HL-60 (cell line): ENCODE measurements at regions not wholly inside any gene's neighbourhood (a gene's known extent, or its start where the extent isn't known, plus 50 kb on each side); places are given as distances from the start of the nearest gene placed in this dataset.

Experiments used
- DNase-seq, 2 experiments: peaks; one replicate each; pipeline ENCODE4 v3.0.0-alpha.2; 2010 to 2020; ENCODE audit warnings: low read depth in 1 of 2, low spot score in 1 of 2
- H3K27ac ChIP-seq: fragments of 250-450 bp; sonication (Bioruptor Pico); replicated peaks from 2 replicates; pipeline ENCODE4 v1.5.1; 2020; ENCODE audit warnings: mild to moderate bottlenecking, moderate library complexity
- H3K27me3 ChIP-seq: fragments of 250-450 bp; sonication (Bioruptor Pico); 2 replicates; pipeline ENCODE4 v1.5.1; 2021; ENCODE audit warnings: mild to moderate bottlenecking, moderate library complexity; ENCODE audit not compliant: insufficient read depth, poor library complexity, severe bottlenecking
- H3K4me3 ChIP-seq: replicated peaks from 2 replicates; pipeline ENCODE4 v1.5.1; 2011; ENCODE audit warnings: mild to moderate bottlenecking, control low read depth, low read length; ENCODE audit not compliant: insufficient read depth
- CTCF ChIP-seq: IDR thresholded peaks from one replicate; pipeline ENCODE4 v1.5.1; 2011; ENCODE audit warnings: low read length, control low read depth, inconsistent platforms; ENCODE audit not compliant: insufficient read depth
- GABPA ChIP-seq: IDR thresholded peaks from 2 replicates; pipeline ENCODE4 v1.6.1; 2012; ENCODE audit warnings: low read depth
- POLR2AphosphoS5 ChIP-seq: IDR thresholded peaks from 2 replicates; pipeline ENCODE4 v1.6.1; 2012; ENCODE audit warnings: low read depth
- SPI1 ChIP-seq: IDR thresholded peaks from 2 replicates; pipeline ENCODE4 v1.6.1; 2012; ENCODE audit warnings: low read depth, mild to moderate bottlenecking, borderline replicate concordance
- TF ChIP-seq, protein P1 (sequence below): IDR thresholded peaks from 2 replicates; pipeline ENCODE4 v1.6.1; 2012; ENCODE audit warnings: low read depth; ENCODE audit not compliant: insufficient replicate concordance

DNA sequence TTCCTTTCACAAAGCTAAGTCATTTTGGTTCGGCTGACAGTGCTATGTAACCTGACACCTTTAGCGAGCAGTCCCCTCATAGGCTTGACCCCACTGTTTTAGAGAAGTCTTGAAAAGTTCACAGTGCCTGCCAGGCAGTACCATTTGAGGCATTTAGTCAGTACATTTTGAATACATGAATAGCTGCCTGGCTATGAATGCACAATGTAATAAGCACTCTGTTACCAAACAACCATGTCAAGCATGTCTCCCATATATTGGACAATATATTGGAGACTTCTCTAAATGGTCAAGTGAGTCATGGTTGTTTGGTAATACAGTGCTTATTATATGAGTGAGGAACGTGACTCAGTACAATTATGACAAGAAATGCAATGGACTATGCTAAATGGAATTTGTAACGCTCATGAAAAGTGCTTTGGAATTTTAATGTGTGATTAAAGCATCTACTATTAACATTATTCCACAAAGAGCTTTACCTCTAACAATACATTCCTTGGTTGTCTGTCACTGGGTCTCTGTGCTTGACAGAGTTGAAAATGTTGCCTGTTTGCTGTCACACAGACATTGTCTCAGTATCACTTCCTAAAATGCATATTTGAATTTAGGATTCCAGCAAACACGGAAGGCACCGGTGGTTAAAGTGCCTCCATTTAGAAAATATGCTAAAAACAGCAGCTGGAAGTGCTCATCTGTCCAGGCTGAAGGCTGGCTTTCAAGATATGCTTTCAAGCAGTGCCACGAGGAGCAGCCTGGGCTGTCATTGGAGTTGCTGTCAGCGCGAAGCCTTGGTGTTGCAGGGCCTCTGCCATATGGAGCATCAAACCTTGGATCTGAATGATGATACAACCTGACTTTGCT is 458.6 kb downstream of the FBXO15 start:
- Histone ChIP-seq H3K27me3 (no peaks in the 10 kb centered on the region), H3K27ac (no peak overlapping the region), H3K4me3 (no peak overlapping the region)
- no peak for DNase-seq
- TF ChIP-seq CTCF: no peak
- no peak for TF ChIP-seq GABPA
- no peak for TF ChIP-seq SPI1
- TF ChIP-seq, protein P1, sequence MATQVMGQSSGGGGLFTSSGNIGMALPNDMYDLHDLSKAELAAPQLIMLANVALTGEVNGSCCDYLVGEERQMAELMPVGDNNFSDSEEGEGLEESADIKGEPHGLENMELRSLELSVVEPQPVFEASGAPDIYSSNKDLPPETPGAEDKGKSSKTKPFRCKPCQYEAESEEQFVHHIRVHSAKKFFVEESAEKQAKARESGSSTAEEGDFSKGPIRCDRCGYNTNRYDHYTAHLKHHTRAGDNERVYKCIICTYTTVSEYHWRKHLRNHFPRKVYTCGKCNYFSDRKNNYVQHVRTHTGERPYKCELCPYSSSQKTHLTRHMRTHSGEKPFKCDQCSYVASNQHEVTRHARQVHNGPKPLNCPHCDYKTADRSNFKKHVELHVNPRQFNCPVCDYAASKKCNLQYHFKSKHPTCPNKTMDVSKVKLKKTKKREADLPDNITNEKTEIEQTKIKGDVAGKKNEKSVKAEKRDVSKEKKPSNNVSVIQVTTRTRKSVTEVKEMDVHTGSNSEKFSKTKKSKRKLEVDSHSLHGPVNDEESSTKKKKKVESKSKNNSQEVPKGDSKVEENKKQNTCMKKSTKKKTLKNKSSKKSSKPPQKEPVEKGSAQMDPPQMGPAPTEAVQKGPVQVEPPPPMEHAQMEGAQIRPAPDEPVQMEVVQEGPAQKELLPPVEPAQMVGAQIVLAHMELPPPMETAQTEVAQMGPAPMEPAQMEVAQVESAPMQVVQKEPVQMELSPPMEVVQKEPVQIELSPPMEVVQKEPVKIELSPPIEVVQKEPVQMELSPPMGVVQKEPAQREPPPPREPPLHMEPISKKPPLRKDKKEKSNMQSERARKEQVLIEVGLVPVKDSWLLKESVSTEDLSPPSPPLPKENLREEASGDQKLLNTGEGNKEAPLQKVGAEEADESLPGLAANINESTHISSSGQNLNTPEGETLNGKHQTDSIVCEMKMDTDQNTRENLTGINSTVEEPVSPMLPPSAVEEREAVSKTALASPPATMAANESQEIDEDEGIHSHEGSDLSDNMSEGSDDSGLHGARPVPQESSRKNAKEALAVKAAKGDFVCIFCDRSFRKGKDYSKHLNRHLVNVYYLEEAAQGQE: no peak
- no peak for TF ChIP-seq POLR2AphosphoS5

GRCh38 chr18:73688161-73688560 is 459.5 kb downstream of the FBXO15 start:
- H3K4me3 ChIP-seq: no peak overlapping the region
- no peaks in the 10 kb centered on the region for H3K27me3 ChIP-seq
- no peak for TF ChIP-seq GABPA
- no peak for TF ChIP-seq POLR2AphosphoS5
- TF ChIP-seq CTCF: no peak
- TF ChIP-seq, protein P1: no peak
- TF ChIP-seq SPI1: no peak
- no peak overlapping the region for H3K27ac ChIP-seq
- no peak for DNase-seq

GRCh38 chr18:73684647-73685046 is 463.0 kb downstream of the FBXO15 start:
- no peak for DNase-seq
- no peaks in the 10 kb centered on the region for H3K27me3 ChIP-seq
- H3K27ac ChIP-seq: no peak overlapping the region
- H3K4me3 ChIP-seq: no peak overlapping the region
- no peak for TF ChIP-seq POLR2AphosphoS5

GRCh38 chr18:73683409-73684238 is 464.0 kb downstream of the FBXO15 start:
- Histone ChIP-seq H3K27ac (no peak overlapping the region), H3K4me3 (no peak overlapping the region), H3K27me3 (no peaks in the 10 kb centered on the region)
- TF ChIP-seq POLR2AphosphoS5 (no peak), CTCF (no peak), GABPA (no peak), SPI1 (no peak)
- TF ChIP-seq, protein P1: no peak
- DNase-seq: no peak
